ENCODE measurements at regions not wholly inside any gene's neighbourhood (a gene's known extent, or its start where the extent isn't known, plus 50 kb on each side); places are given as distances from the start of the nearest gene placed in this dataset.
A peak's percentile ranks its signal among the peaks of the same experiment; 100 is the strongest.
"Not testable (repeated sequence)": the region's sequence is repeated elsewhere in the genome, so short reads cannot be mapped to it uniquely, and the experiment has no call there.

GRCh38 chr2:182598626-182599025 is 117.4 kb upstream of the DNAJC10 start:
- no peak for DNase-seq

GRCh38 chr2:182605166-182605565 is 110.9 kb upstream of the DNAJC10 start:
- DNase-seq, result no peak

GRCh38 chr2:182606728-182607681 is 109.1 kb upstream of the DNAJC10 start:
- no peak for DNase-seq

DNA sequence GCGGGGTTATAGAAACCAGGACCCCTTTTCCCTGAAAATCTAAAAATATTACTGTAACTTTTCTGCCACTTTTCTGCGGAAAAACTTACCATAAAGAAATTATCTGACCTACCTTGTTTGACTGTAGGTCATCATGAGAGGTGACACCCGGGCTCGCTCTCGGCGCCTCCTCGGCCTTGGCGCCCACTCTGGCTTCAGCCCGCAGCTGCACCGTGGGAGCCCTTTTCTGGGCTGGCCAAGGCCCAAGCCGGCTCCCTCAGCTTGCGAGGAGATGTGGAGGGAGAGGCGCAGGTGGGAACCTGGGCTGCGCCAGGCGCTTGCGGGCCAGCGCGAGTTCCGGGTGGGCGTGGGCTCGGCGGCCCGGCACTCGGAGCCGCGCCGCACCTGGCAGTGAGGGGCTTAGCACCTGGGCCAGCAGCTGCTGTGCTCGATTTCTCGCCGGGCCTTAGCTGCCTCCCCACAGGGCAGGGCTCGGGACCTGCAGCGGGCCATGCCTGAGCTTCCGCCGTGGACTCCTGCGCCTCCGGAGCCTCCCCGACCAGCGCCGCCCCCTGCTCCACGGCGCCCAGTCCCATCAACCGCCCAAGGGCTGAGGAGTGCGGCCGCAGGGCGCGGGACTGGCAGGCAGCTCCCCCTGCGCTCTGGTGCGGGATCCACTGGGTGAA is 107.7 kb upstream of the DNAJC10 start:
- no peak for DNase-seq

- not testable (repeated sequence) for DNase-seq
Measured at GRCh38 chr2:182609005-182609404, 107.1 kb upstream of the DNAJC10 start.

DNA sequence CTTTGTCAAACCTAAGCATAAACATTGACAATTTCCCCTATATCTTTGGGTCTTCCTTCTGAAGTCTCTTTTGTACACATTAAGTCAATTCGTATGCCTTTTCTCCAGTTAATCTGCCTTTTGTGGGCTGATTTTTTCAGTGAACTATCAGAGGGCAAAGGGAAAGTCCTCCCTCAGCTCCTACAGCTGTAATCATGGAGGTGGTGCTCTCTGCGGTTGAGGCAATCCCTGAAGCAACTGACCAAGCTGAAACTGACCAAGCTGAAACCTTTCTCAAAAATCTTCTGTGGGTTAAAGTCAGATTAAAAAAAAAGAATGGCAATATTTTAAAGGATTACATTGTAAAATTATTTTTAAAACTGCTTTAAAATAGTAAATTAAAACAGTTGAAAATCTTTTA is 105.8 kb upstream of the DNAJC10 start:
- no peak for DNase-seq

GRCh38 chr2:182611009-182611408 is 105.0 kb upstream of the DNAJC10 start:
- peak; percentile 77 for DNase-seq

DNA sequence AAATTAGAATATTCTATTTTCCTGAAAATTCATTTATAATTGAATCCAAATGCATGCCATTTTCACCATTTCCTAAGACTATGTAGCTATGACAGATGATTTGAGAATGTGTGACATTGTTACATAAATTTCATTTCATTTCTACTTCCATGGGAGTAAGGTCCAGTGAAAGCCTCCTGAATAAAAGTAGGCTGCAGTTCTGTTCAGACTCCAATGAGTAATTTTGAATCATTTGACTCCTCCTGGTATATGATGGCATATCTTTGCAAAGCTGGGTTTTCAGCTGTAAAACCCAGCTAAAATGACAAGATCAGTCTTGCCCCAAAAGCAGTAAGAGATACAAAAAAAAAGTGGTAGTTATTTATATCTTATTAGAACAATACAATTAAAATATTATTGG is 101.0 kb upstream of the DNAJC10 start:
- DNase-seq, result no peak

- DNase-seq, result no peak
Measured at GRCh38 chr2:182616471-182617393, 99.3 kb upstream of the DNAJC10 start.

DNA sequence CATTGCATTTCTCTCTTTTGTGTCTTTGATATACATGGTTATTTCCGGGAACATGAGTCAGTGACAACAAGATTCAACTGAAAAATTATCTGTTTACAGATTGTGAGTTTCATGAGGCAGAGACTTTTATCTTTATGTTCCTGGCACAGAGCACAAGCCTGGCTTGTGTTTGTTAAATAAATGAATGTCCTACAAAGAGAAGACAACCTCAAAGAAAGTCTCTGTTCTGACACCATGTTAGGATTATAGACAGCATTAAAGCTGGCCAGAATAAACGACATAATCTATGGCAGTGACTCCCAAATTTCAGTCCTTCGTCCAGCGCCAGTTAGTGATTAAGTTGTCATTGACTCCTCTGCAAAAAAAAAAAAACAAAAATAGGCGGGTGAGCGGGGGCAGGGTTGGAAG is 97.4 kb upstream of the DNAJC10 start:
- DNase-seq, result no peak

DNA sequence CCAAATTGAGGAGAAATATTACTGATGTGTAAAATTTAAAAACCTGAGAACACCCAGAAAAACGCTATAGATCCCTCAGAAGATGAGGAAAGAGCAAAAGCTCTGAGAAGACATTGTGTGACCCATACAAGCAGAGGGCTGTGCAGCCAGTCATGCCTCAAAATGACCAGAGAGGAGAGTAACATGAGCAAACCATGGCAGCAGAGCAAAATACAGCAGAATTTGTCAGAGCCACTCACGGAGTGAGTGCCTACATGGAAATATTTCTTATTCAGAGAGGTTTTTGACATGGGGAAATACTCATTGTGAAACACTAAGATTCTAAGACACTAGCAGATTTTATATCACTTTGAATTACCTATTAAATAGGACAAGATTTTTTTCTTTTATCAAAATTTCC is 96.8 kb upstream of the DNAJC10 start:
- no peak for DNase-seq

DNA sequence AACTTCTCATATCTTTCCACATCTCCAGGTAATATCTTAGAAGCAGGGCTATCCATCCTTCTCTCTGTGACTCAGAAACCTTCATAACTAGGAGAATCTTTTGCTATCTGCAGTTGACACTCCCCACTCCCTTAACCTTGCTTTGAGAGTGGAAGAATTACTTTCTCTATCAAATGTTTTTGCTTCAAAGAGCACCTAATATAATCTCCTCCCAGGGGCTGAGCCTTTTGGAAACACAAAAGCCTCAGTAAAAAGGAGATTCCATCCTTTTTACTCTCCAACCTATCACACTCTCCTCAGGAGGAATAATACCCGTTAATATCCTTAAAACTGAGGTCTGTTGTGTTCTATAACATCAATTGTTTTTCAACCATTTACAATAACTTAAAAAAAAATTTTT is 94.9 kb upstream of the DNAJC10 start:
- DNase-seq, result no peak

- DNase-seq, result no peak
Measured at GRCh38 chr2:182621810-182622209, 94.2 kb upstream of the DNAJC10 start.

DNA sequence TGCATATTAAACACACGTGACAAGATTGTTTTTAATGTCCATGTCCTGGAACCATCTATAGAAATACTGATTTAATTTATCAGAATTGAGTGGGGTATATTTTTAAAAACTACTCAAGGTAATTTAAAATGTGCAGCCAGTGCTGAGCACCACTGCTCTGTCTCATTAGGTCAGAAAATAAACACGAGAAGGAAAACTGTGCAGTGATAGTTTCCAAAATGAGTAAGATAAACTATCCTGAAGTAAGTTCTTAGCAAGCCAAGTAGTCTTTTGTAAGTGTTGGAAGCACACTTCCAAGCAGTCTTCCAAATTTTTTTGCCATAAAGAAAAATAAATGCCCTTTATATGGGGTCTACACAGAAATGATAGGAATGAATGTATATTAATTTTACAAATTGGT is 93.8 kb upstream of the DNAJC10 start:
- DNase-seq, result no peak

DNA sequence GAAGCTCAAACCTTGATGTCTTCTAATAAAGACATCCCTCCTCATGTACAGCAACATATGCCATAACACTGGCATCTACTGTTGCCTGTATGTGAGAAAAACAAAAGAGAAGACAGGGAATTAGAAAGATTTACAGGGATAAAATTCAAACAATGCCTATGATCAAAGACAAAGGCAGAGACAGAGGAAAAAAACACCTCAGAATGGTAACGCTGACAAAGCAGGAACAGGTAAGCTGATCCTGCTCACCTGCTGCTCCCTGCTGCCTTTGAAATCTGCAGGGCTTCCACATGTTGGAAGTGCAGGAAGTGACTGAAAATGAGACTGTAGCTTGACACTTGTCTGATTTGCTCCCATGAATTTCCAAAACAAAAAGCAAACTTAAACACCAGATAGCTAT is 90.2 kb upstream of the DNAJC10 start:
- DNase-seq, result peak; percentile 93

DNA sequence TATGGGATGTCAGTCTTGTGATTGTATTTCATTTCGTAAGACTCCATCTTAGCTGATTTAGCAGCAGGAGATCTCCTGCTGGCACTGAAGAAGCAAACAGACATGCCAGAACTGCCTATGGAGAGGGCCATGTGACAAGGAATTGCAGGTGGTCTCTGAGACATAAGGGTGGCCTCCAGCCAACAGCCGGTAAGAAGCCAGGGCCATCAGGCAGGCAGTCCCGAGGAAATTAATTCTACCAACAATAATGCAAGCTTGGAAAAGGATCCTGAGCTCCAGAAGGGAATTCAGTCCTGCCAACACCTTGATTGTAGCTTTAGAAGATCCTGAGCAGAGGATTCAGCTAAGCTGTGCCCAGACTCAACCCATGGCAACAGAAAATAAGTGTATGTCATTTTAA is 87.1 kb upstream of the DNAJC10 start:
- peak; percentile 43 for DNase-seq

DNA sequence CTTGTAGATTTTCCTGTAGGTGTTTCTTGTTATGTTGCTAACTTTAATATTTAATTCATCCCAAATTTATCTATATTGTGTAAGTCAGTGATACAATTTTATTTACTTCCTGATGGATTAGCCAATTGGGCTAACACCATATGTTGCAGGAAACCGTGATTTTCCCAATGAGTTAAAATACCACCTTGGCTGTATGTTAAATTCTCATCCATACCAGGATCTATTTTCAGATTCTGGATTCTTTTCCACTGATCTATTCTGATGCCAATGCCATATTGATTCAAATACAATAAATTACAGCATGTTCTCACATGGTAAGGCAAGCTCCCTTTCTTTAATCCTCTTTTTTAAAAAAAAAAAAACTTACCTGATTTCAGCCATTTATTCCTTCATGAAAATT is 85.8 kb upstream of the DNAJC10 start:
- no peak for DNase-seq

DNA sequence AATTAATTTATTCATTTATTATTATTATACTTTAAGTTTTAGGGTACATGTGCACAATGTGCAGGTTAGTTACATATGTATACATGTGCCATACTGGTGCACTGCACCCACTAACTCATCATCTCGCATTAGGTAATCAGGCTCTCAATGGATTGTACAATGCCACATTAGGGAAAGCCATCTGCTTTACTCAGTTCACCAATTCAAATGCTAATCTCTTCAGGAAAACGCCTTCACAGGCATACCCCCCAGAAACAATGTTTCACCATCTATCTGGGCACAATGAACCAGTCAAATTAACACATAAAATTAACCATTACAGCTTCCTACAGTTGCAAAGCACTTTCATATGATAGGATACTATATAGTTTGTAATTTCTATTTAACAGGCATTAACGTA is 84.8 kb upstream of the DNAJC10 start:
- DNase-seq, result peak; percentile 23

- no peak for DNase-seq
Measured at GRCh38 chr2:182634386-182634785, 81.7 kb upstream of the DNAJC10 start.

- no peak for DNase-seq
Measured at GRCh38 chr2:182636699-182637098, 79.4 kb upstream of the DNAJC10 start.

- no peak for DNase-seq
Measured at GRCh38 chr2:182638667-182639066, 77.4 kb upstream of the DNAJC10 start.

DNA sequence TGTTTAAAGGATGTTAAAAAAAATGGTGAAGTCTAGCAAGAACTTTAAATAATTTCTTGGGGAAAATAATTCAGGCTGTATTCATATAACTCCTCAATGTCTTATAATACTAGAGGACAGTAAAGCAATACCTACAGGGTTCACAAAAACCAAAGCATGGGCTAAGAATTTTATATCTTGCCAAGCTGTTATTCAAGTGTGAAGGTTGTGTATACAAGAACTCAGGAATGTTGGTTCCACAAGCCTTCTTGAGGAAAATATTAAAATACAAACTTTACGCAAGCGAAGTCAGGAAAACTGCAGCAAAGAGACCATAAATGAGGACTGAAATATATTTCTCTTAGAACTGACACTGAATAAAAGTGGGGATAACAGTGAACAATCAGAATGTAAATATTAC is 76.1 kb upstream of the DNAJC10 start:
- no peak for DNase-seq

DNA sequence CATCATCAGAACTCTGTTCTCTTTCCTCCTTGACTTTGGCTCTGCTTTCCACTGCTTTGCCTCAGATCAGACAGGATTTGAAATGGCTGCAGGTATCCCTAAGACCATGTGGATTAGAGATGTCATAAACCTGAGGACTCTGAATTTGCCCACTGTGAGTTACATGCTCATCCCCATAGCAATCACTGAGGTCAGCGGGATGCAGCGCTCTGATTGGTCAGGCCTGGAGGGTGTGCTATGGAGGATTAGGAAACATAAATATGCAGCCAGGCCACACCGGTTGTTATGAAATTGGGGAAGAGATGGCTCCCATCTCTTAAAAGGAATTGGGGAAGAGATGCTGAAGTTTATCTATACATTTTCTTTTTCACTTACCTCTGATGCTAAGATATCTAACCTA is 73.7 kb upstream of the DNAJC10 start:
- DNase-seq, result peak; percentile 45
